ENCODE measurements at regions not wholly inside any gene's neighbourhood (a gene's known extent, or its start where the extent isn't known, plus 50 kb on each side); places are given as distances from the start of the nearest gene placed in this dataset.

DNA sequence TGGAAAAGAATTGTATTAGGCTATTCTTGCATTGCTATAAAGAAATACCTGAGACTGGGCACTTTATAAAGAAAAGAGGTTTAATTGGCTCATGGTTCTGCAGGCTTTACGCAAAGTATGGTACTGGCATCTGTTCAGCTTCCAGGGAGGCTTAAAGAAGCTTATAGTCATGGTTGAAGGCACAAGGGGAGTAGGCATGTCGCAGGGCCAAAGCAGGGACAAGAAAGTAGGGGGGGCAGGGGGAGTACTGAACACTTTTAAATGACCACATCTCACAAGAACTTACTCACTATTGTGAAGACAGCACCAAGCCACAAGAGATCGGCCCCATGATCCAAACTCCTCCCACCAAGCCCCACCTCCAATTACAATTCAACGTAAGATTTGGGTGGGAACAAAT, 152.5 kb upstream of the PHF14 start:
- TF ChIP-seq, protein P1, sequence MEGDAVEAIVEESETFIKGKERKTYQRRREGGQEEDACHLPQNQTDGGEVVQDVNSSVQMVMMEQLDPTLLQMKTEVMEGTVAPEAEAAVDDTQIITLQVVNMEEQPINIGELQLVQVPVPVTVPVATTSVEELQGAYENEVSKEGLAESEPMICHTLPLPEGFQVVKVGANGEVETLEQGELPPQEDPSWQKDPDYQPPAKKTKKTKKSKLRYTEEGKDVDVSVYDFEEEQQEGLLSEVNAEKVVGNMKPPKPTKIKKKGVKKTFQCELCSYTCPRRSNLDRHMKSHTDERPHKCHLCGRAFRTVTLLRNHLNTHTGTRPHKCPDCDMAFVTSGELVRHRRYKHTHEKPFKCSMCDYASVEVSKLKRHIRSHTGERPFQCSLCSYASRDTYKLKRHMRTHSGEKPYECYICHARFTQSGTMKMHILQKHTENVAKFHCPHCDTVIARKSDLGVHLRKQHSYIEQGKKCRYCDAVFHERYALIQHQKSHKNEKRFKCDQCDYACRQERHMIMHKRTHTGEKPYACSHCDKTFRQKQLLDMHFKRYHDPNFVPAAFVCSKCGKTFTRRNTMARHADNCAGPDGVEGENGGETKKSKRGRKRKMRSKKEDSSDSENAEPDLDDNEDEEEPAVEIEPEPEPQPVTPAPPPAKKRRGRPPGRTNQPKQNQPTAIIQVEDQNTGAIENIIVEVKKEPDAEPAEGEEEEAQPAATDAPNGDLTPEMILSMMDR (IDR thresholded peaks at IDR 0.05; ENCODE audit: control insufficient read depth, insufficient read depth, low read depth, low read length, missing control alignments), result no peak
- no peak for DNase-seq (ENCODE audit: low read depth)
- no peak overlapping the region for H3K4me3 ChIP-seq (ENCODE audit: control insufficient read depth, low read depth, low read length)

DNA sequence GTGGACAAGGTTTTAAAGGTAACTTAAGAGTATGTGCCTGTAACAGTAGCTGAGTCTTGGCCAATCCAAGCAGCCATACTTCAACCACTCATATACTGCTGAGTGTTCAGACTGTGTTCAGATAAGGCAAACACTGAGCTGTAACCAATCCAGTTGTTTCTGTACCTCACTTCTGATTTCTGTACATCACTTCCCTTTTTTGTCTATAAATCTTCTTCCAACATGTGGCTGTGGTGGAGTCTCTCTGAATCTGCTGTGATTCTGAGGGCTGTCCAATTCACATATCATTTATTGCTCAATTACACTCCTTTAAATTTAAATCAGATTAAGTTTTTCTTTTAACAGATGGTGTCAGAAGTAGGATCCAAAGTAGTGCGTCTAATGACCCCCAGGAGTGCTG, 149.5 kb upstream of the PHF14 start:
- DNase-seq (ENCODE audit: low read depth), result no peak
- TF ChIP-seq, protein P1 (IDR thresholded peaks at IDR 0.05; ENCODE audit: control insufficient read depth, insufficient read depth, low read depth, low read length, missing control alignments), result no peak
- H3K4me3 ChIP-seq (ENCODE audit: control insufficient read depth, low read depth, low read length), result no peak overlapping the region

DNA sequence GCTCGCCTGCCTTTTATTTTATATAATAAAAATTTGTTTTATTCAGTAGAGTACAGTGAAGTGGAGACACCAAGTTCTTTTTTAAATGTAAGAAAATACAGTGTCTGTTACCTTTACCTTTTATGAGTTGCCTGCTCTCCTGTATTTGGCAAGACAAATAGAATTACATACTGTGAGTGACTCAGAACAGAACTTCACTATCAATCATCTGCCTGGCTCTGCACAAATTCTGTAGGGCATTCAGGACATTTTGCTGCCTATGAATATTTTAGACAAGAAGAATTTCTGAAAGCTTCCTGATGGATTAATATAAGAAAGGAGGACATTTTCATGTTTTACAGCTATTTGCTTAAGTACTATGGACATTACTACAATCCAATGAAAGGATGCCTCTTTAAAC, 135.4 kb upstream of the PHF14 start:
- H3K4me3 ChIP-seq (ENCODE audit: control insufficient read depth, low read depth, low read length), result no peak overlapping the region
- no peak for DNase-seq (ENCODE audit: low read depth)
- TF ChIP-seq, protein P1 (IDR thresholded peaks at IDR 0.05; ENCODE audit: control insufficient read depth, insufficient read depth, low read depth, low read length, missing control alignments), result no peak

DNA sequence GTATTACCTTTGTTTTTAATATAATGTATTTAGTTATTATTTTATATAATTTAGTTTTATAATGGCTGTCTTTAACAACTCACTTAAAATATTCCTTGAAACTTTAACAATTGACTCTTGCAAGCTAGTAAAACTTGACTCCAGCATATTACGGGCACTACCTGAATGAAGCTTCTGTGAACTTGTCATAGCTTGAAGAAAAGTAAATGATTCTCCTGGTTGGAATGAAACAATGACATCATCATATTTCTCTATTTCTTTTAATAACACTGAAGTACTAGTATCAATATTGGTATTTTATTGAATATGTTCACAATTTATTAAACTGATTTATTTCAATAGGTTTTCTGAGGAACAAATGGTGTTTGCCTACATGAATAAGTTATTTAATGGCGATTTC, 128.4 kb upstream of the PHF14 start:
- DNase-seq (ENCODE audit: low read depth), result no peak
- H3K4me3 ChIP-seq (ENCODE audit: control insufficient read depth, low read depth, low read length), result no peak overlapping the region
- TF ChIP-seq, protein P1 (IDR thresholded peaks at IDR 0.05; ENCODE audit: control insufficient read depth, insufficient read depth, low read depth, low read length, missing control alignments), result no peak

DNA sequence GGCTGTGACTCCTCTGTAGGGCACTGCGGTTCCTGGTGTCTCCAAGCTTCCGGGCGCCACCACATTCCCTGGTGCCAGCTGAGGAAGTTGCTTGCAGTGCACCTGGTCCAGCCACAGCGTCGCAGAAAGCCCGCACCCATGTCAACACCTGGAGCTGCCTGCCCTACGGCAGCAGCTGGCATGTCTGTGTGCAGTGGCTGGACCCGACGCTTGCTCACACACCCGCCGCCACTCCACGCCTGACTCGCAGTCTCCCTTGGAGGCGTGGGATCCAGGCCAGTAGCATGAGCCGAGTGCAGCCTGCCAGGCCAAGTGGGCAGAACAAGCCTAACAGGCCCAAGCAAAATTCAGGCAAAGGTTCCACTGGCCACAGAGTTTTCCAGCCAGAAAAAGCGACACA, 118.1 kb upstream of the PHF14 start:
- TF ChIP-seq, protein P1 (IDR thresholded peaks at IDR 0.05; ENCODE audit: control insufficient read depth, insufficient read depth, low read depth, low read length, missing control alignments), result no peak
- no peak overlapping the region for H3K4me3 ChIP-seq (ENCODE audit: control insufficient read depth, low read depth, low read length)
- DNase-seq (ENCODE audit: low read depth), result no peak

DNA sequence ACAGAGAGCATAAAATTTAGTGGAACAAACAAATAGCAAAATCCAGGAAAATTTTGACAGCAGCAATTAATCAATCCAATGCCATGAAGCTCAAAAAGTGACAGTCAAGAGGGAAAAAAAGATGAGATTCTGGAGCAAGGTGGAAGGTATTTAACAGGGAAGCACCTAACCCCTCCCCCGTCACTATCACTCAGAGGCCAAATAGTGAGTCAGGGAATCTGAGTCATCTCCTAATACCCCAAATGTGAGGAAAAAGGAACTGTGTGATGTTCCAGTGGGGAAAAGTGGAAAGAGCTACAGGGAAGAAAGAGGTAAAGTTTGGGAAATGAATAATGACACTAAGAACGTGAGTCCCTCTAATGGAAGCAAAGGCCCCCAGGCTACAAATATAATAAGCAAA, 113.2 kb upstream of the PHF14 start:
- DNase-seq (ENCODE audit: low read depth), result no peak
- no peak overlapping the region for H3K4me3 ChIP-seq (ENCODE audit: control insufficient read depth, low read depth, low read length)

More for the DNA sequence above, 113.2 kb upstream of the PHF14 start:
- TF ChIP-seq, protein P1 (IDR thresholded peaks at IDR 0.05; ENCODE audit: control insufficient read depth, insufficient read depth, low read depth, low read length, missing control alignments), result no peak

All from AG09309 (cell line).